Fibroblast of gingiva (primary cell): ENCODE measurements at regions not wholly inside any gene's neighbourhood (a gene's known extent, or its start where the extent isn't known, plus 50 kb on each side); places are given as distances from the start of the nearest gene placed in this dataset.
"Not testable (repeated sequence)": the region's sequence is repeated elsewhere in the genome, so short reads cannot be mapped to it uniquely, and the experiment has no call there.

ENCODE experiments used
- DNase-seq: peaks from one replicate; pipeline ENCODE4 v3.0.0-alpha.2; 2011; ENCODE audit warnings: low read depth

GRCh38 chr3:72278349-72279067 is 493.6 kb upstream of the PROK2 start:
- DNase-seq, result no peak

GRCh38 chr3:72277710-72278109 is 492.8 kb upstream of the PROK2 start:
- DNase-seq, result no peak

- no peak for DNase-seq
These were observed 491.9 kb upstream of the PROK2 start for GRCh38 chr3:72276806-72277205.

- DNase-seq, result no peak
These were observed 490.4 kb upstream of the PROK2 start for GRCh38 chr3:72275331-72275751.

- DNase-seq, result peak; percentile 91
These were observed 489.8 kb upstream of the PROK2 start for GRCh38 chr3:72274493-72275330.

GRCh38 chr3:72273615-72274014 is 488.7 kb upstream of the PROK2 start:
- DNase-seq, result peak; percentile 66

GRCh38 chr3:72272356-72272755 is 487.4 kb upstream of the PROK2 start:
- no peak for DNase-seq

- DNase-seq, result no peak
These were observed 487.0 kb upstream of the PROK2 start for GRCh38 chr3:72271923-72272322.

GRCh38 chr3:72271216-72271615 is 486.3 kb upstream of the PROK2 start:
- DNase-seq, result no peak

- DNase-seq, result peak; percentile 48
These were observed 485.8 kb upstream of the PROK2 start for GRCh38 chr3:72270730-72271129.

GRCh38 chr3:72270072-72270681 is 485.2 kb upstream of the PROK2 start:
- peak; percentile 93 for DNase-seq

GRCh38 chr3:72269475-72269874 is 484.5 kb upstream of the PROK2 start:
- DNase-seq, result no peak

- DNase-seq, result not testable (repeated sequence)
These were observed 482.1 kb upstream of the PROK2 start for GRCh38 chr3:72266921-72267524.

GRCh38 chr3:72266016-72266370 is 481.0 kb upstream of the PROK2 start:
- DNase-seq, result no peak

GRCh38 chr3:72265256-72266015 is 480.5 kb upstream of the PROK2 start:
- DNase-seq, result no peak

GRCh38 chr3:72263223-72263990 is 478.5 kb upstream of the PROK2 start:
- DNase-seq, result no peak

GRCh38 chr3:72262736-72263135 is 477.8 kb upstream of the PROK2 start:
- no peak for DNase-seq

GRCh38 chr3:72261566-72262564 is 476.9 kb upstream of the PROK2 start:
- DNase-seq, result peak; percentile 26

- DNase-seq, result no peak
These were observed 475.6 kb upstream of the PROK2 start for GRCh38 chr3:72260588-72260910.
